ENCODE measurements at regions not wholly inside any gene's neighbourhood (a gene's known extent, or its start where the extent isn't known, plus 50 kb on each side); places are given as distances from the start of the nearest gene placed in this dataset.

GRCh38 chr2:242038928-242039341, 169.4 kb downstream of the RTP5 start:
- Mint-ChIP-seq H3K36me3 (ENCODE audit: unreplicated experiment) (peaks cover 5% of the 10 kb centered on the region), H3K4me3 (ENCODE audit: unreplicated experiment) (no peak overlapping the region)

GRCh38 chr2:242040303-242040655, 170.8 kb downstream of the RTP5 start:
- peaks cover 16% of the 10 kb centered on the region for H3K9me3 Mint-ChIP-seq (ENCODE audit: unreplicated experiment)

More at GRCh38 chr2:242038928-242039341, 169.4 kb downstream of the RTP5 start:
- H3K4me1 Mint-ChIP-seq (ENCODE audit: low read depth, unreplicated experiment), result no peaks in the 10 kb centered on the region
- H3K9me3 Mint-ChIP-seq (ENCODE audit: unreplicated experiment), result peaks cover 9% of the 10 kb centered on the region
- TF ChIP-seq CTCF (IDR thresholded peaks at IDR 0.05; ENCODE audit: partially characterized antibody, unreplicated experiment), result no peak
- H3K27ac Mint-ChIP-seq (ENCODE audit: unreplicated experiment), result no peak overlapping the region
- no peak for DNase-seq
- peaks cover 4% of the 10 kb centered on the region for H3K27me3 Mint-ChIP-seq (ENCODE audit: unreplicated experiment)

GRCh38 chr2:242040681-242041080, 171.2 kb downstream of the RTP5 start:
- Mint-ChIP-seq H3K4me1 (ENCODE audit: low read depth, unreplicated experiment) (peaks cover 2% of the 10 kb centered on the region), H3K27ac (ENCODE audit: unreplicated experiment) (no peak overlapping the region), H3K27me3 (ENCODE audit: unreplicated experiment) (peaks cover 9% of the 10 kb centered on the region), H3K4me3 (ENCODE audit: unreplicated experiment) (no peak overlapping the region), H3K9me3 (ENCODE audit: unreplicated experiment) (peaks cover 16% of the 10 kb centered on the region), H3K36me3 (ENCODE audit: unreplicated experiment) (peaks cover 10% of the 10 kb centered on the region)
- TF ChIP-seq CTCF (IDR thresholded peaks at IDR 0.05; ENCODE audit: partially characterized antibody, unreplicated experiment), result no peak
- DNase-seq, result no peak

More at GRCh38 chr2:242040303-242040655, 170.8 kb downstream of the RTP5 start:
- TF ChIP-seq CTCF (IDR thresholded peaks at IDR 0.05; ENCODE audit: partially characterized antibody, unreplicated experiment), result no peak
- Mint-ChIP-seq H3K27me3 (ENCODE audit: unreplicated experiment) (peaks cover 9% of the 10 kb centered on the region), H3K36me3 (ENCODE audit: unreplicated experiment) (peaks cover 10% of the 10 kb centered on the region), H3K4me3 (ENCODE audit: unreplicated experiment) (no peak overlapping the region), H3K27ac (ENCODE audit: unreplicated experiment) (no peak overlapping the region), H3K4me1 (ENCODE audit: low read depth, unreplicated experiment) (peaks cover 2% of the 10 kb centered on the region)
- DNase-seq, result no peak

GRCh38 chr2:242041816-242042215, 172.3 kb downstream of the RTP5 start:
- TF ChIP-seq CTCF (IDR thresholded peaks at IDR 0.05; ENCODE audit: partially characterized antibody, unreplicated experiment), result no peak
- H3K36me3 Mint-ChIP-seq (ENCODE audit: unreplicated experiment), result peaks cover 16% of the 10 kb centered on the region
- H3K27ac Mint-ChIP-seq (ENCODE audit: unreplicated experiment), result no peak overlapping the region
- peaks cover 19% of the 10 kb centered on the region for H3K9me3 Mint-ChIP-seq (ENCODE audit: unreplicated experiment)
- no peak for DNase-seq
- no peak overlapping the region for H3K4me3 Mint-ChIP-seq (ENCODE audit: unreplicated experiment)
- H3K27me3 Mint-ChIP-seq (ENCODE audit: unreplicated experiment), result peaks cover 10% of the 10 kb centered on the region
- peaks cover 5% of the 10 kb centered on the region for H3K4me1 Mint-ChIP-seq (ENCODE audit: low read depth, unreplicated experiment)

GRCh38 chr2:242043538-242044312, 174.2 kb downstream of the RTP5 start:
- Mint-ChIP-seq H3K27me3 (ENCODE audit: unreplicated experiment) (peaks cover 12% of the 10 kb centered on the region), H3K27ac (ENCODE audit: unreplicated experiment) (no peak overlapping the region), H3K4me3 (ENCODE audit: unreplicated experiment) (no peak overlapping the region), H3K4me1 (ENCODE audit: low read depth, unreplicated experiment) (peaks cover 5% of the 10 kb centered on the region), H3K36me3 (ENCODE audit: unreplicated experiment) (peaks cover 16% of the 10 kb centered on the region), H3K9me3 (ENCODE audit: unreplicated experiment) (peaks cover 17% of the 10 kb centered on the region)
- no peak for DNase-seq
- TF ChIP-seq CTCF (IDR thresholded peaks at IDR 0.05; ENCODE audit: partially characterized antibody, unreplicated experiment), result no peak
